ENCODE measurements at regions not wholly inside any gene's neighbourhood (a gene's known extent, or its start where the extent isn't known, plus 50 kb on each side); places are given as distances from the start of the nearest gene placed in this dataset.

DNA sequence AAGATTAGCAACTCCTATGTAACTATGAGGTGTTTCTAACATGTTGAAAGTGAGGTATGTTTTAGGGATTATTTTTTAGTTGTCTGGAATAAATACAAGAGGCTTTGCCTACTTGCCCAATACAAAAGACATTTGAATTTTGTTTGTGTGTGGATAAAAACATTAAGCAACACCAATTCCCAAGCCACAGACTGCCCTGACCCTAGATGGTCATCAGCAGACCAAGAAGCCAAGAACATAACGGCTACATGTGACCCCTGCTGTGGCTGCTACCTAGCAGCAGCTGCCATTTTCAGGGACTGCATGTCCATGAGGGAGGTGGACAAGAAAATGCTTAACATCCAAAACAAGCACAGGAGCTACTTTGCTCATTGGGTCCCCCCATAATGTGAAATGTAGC is 70.5 kb upstream of the QRFPR start:
- ATAC-seq = no peak
- intact Hi-C loops (cut with DNase I, micrococcal nuclease) = no loop called here
- DNase-seq = no peak

DNA sequence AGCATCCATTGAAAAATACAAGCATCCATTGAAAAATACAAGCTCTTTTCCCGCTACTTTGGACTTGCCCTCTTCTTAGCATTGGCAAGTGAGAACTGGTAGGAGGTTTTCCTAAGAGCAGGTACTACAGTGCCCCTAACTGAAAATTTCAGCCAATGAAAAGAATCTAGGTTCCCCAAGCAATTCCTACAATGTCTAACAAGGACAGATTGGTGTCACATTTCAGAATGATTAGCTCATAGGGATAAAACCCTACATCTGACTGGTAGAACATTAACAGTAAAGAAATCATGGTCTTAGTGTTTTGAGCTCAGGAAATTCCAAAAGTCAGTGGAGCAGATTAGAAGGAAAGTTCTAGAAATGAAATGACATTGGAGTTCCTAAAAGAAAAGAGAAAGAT is 68.6 kb upstream of the QRFPR start:
- intact Hi-C loops (cut with DNase I, micrococcal nuclease) = no loop called here
- DNase-seq = no peak
- ATAC-seq = no peak

DNA sequence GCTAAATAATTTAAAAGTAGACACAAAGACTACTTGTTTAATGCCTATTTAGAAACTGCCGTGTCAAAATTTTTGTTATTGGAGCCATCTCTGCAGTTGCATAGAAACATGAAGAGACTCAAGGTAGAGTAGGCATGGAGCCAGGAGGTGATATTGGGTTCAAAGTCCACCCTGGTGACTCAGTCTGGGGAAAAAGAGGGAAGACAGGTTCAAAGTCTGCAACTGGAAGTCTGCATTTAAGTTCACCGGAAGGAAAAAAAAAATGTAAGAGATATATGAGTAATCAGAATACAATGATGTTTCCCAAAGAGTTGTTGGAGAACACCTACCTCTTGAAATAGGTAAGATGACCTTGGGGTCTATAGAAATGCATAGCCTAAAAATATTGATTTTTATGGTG is 67.4 kb upstream of the QRFPR start:
- ATAC-seq = peak; percentile 100
- intact Hi-C loops (cut with DNase I, micrococcal nuclease) = no loop called here
- DNase-seq = peak; percentile 59 to 73

DNA sequence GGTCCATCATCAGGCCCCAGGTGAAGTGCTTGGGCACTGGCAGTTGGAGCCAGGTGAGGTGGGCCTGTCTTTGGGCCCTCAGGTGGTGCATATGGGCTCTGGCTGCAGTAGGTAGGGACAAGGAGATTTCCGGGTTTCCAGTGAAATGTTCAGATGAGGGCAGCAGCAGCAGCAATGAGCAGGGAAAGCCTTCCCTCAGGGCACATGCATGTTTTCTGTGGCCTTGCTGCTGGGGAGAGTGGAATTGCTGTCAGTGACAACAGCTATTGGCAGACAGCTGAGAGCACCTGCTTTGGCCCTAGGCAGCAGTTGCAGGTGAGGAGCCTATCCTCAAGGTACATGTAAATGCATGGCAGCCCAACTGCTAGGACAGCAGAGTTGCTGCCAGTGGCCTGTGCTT is 58.9 kb upstream of the QRFPR start:
- intact Hi-C loops (cut with DNase I, micrococcal nuclease) = no loop called here
- no peak for ATAC-seq

More for the DNA sequence above, 58.9 kb upstream of the QRFPR start:
- DNase-seq = no peak
